HG03196 (cell line): ENCODE measurements at regions not wholly inside any gene's neighbourhood (a gene's known extent, or its start where the extent isn't known, plus 50 kb on each side); places are given as distances from the start of the nearest gene placed in this dataset.

Experiments used
- ATAC-seq: cut with Tn5 transposase; IDR thresholded peaks from one replicate; pipeline ENCODE4 v1.9.1; 2021; ENCODE audit not compliant: unreplicated experiment

DNA sequence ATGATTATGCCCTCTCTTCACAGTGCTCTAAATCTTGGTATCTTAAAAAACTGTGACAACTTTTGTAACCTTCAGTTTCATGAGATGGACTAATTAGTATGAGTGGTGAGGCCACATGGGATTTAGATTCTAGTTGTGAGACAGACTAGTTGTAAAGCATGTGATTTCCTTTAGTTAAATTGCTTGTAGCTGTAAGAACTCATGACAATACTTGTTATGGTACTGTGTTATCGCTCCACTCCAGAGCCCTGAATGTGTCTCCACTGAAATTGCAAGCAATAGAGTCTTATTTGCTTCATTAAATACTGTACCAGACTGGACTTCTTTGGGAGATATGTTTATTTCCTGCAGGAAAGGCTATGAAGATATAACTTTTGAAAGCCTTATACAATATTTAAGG lies 1198.3 kb upstream of the CDH6 start:
- ATAC-seq: no peak

DNA sequence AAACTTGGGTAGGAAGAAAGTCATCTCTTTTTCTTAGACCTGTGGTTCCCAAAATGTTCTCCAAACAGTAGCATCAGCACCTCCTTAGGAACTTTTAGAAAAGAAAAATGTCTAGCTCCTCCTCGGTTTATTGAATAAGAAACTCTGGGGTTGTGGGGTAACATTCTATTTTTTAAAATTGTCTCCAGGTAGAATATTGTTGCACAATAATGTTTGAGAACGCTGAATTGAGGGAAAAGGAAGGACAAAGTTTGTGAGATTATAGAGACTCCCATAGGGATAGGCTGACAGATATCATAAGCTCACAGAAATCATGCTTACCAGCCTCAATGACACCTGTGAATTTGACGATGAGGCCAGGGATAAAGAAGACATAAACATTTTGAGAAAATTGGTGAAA lies 1199.0 kb upstream of the CDH6 start:
- no peak for ATAC-seq

DNA sequence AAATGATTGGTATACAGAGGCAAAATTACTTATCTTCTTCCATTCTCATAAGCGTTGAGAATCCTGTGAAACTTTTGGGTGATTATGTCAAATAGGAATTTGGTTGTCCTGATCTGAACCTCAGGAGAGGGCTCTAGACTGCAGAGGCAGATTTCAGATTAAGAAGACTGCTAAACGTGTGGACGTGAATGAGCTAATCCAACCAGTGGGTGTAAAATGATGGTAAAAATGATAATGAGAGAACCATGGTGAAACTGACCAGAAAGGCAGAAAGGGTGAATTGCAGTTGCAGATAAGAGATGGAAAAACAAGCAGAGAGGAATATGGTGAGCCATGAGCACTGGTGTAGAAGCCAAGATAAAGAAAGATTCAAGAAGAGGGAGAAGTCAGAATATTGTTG lies 1200.2 kb upstream of the CDH6 start:
- ATAC-seq: no peak

DNA sequence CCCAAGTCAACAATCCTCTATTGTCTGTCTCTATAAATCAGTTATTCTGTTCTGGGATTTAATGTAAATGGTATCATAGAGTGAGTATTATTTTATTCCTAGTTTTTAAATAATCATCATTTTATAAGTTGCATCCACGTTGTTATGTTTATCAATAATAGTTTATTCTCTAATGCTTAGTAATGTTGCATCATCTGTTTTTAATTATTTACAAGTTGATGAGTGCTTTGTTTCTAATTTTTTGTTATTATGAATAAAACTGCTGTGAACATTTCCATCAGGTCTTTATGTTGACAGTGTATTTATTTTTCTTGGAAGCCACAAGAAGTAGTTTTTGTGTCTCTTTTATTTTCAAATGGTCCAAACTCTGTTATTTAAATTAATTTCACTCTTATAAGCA lies 1201.2 kb upstream of the CDH6 start:
- ATAC-seq: no peak

DNA sequence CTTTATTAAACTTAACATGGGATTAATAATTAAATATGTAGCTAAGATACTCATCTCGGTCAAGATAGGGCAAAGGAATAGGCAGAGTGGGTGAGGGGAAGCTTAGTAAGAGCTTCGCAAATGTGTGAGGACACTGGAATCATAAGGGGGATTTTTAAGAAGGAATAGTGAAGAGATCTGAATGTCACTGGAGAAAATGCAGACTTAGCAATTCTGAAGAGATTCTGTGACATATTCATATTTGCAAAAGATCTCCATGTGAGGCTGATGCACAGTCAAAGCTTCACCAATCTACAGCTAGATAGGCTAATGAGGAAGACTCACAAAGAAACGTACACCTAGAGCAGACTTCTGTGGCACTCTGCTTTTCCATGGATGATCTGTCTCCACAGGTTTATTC lies 1202.8 kb upstream of the CDH6 start:
- ATAC-seq: no peak

DNA sequence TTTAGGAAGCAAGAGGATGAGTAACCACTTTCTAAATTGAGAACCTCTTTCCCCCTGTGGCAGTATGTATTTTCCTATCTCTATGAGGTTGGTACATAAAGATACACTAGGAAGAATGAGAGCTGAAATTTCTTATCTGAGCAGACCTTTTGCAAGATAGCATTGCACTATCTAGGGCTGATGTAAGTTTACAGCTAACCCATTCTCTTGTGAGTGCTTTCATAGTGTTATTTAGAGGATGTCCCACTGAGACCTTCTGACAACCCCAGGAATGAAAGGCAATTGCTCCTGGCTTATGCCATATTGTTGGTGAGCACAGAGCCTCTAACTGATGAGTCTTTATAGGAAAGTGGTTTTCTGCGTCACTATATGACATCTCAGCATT lies 1209.3 kb upstream of the CDH6 start:
- no peak for ATAC-seq

DNA sequence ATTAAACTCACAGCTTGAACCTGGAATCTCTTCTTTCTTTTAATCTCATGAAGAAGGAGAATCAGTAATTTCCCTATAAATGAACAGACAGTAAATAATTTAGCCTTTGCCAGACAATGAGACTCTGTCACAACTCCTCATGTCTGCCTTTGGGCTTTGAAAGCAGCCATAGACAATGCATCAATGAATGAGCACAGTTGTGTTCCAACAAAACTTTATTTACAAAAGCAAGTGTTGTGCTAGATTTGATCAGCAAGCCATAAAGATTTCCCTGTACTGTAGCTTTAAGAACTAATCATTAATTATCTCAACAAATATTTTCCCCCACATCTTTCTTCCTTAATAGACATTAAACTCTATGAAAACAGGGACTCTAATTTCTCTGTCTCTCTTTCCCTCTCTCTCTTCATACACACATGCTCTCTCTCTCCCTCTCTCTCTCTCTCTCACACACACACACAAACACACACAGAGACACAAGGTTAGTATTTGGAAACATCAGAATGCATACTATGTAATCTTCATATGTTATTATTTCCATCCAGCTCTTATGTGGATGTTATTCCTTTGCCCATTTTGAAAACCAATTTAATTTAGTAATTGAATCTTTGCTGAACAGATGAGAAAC lies 1209.8 kb upstream of the CDH6 start:
- no peak for ATAC-seq

DNA sequence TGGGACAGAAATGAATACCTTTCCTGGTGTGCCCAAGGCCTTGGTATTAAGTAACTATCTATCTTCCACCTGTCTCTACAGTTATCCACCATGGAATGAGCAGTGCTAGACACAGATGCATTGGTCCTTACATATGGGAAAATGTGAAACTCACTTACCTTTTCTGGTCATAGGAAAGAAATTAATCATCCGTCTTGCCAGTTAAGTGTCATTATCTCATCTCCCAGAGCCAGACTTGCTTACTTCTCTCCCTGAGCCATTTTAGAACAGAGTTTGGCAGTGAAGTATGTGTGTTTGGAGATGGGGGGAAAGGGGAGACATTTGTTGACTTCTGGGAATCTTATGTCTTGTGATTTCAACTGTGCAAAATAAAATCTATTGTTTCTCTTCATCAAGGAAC lies 1211.0 kb upstream of the CDH6 start:
- ATAC-seq: no peak

DNA sequence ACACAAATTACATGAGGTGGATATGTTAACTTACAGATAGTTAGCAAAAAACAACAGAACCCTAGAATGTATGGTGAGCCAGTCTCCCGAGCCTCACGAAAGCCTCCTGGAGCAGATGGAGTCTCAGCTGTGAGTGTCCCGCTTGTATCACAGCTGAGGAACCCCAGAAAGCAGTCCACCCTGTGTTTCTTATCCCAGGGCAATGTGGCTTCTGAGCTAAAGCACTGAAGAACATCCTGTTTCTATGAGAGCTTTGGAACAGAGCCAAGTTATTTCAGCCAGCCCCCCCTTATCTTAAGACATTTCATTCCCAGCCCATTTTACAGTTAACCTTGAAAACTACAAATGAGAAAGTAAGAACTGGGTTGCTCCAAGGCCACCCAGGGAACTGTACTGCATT lies 1220.9 kb upstream of the CDH6 start:
- ATAC-seq: no peak

DNA sequence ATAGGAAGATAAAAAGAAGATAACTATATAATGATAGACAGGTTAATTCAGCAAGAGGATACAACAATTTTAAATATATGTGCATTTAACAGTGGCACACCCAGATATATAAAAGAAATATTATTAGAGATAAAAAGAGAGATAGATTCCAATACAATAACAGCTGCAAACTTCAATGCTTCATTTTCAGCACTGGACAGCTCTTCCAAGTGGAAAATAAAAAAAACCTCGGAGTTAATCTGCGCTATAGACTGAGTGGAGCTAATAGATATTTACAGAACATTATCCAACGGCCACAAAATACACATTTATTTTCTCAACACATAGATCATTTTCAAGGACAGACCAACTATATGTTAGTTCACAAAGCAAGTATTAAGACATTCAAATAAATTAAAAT lies 1229.5 kb upstream of the CDH6 start:
- ATAC-seq: no peak

DNA sequence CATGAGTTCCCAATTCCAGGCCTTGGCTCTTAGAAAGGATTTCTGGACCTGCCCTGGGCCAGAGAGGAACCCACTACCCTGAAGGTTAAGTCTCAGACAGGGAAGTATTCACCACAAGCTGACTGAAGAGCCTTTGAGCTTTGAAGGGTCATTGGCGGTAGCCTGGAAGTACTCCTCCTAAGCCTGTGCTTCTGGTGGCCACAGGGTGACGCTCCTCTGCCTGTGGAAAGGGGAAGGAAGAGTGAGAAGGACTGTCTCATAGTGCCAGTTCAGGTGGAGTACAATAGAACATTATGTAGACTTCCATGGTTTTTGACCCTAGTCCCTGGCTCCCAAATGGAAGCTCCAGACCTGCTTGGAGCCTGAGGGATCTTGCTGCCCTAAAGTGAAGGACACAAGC lies 1233.2 kb upstream of the CDH6 start:
- ATAC-seq: no peak

DNA sequence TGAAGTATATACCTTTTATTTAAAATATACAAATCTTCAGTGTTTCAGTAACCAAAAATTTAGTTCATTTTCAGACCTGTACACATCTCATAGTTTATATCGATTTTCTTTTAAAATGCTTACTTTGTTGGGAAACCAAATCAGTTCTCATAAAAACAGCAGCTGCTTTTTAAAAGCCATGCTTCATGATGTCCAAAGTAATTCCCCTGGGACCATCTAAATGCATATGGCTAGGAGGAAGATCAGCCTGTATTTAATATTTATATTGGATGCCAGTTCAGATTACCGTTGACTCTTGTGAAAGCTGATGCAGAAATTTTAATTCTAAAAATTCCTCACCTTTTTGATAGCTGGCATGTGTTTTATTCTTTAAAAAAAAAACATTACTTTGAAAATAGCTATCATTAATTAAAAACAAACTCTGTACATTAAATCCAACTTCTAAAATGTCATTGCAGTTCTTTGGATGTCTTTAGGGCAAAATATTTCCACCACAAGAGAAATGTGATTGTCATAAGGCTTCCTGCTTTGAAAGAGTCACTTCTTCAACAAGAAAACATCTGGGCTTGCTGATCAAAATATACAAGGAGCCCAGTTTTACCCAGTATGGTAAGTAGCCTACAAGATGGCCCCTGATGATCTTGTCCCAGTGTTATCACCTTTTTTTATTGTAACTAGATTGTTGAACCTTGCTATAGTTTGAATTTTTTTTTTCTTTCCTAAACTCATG lies 1242.9 kb upstream of the CDH6 start:
- no peak for ATAC-seq

DNA sequence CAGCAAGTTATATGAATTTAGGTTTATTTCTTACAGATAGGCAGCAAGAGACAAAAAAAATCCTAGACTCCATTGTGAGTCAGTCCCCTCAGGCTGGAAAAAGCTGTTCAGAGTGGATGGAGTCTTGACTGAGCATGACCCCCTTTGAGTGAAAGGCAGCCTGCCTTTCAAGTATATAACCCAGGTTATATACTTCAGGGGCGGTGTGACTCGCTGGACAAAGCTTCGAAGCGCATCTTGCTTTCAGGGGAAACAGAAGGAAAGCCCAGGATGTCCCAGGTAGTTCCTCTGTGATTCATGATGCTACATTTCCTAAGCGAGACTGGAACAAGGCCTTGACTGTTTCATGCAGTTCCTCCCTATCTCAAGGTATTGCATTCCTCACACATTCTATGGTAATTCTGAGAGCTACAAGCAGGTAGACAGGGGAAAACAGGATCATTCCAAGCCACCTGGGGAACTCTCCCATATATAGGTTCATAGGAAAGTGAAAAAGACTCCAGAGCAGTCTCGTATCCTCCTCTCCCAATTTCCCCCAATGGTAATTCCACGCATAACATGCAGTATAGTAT lies 1244.1 kb upstream of the CDH6 start:
- ATAC-seq: no peak

DNA sequence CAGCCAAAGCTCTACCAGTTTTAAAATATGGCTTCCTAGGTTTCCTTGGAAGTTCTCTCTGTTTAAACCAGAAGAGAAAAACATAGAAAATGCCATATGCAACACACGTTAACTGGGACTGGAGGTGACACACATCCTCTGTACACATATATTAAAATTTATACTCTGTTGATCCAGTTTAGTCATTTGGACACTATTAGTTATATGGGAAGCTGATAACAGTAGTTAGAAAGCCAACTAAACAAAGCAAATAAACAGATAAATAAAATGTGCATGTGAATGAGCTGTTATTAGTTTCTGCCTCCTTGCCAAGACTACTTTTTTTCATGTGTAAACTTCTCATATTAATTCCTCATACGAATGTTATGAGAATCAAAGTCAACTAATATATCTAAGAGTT lies 1249.2 kb upstream of the CDH6 start:
- ATAC-seq: no peak

DNA sequence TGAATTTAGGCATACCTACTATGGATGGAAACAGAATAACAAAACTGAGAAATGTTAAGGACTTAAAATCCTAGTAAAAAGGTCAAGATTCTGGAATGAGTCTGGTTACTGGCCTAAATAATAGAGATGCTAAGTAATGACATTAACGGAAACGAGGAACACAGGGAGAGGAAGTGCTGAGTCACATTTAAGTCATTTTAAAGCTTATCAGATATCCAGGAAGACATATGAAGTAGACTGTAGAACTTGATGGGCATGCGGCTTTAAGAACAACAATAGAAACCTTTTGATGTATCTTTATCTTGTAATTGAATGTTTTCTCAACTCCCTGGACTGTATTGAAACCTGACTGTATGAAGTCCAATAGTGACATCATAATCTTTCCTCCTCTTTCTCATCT lies 1251.4 kb upstream of the CDH6 start:
- ATAC-seq: no peak

DNA sequence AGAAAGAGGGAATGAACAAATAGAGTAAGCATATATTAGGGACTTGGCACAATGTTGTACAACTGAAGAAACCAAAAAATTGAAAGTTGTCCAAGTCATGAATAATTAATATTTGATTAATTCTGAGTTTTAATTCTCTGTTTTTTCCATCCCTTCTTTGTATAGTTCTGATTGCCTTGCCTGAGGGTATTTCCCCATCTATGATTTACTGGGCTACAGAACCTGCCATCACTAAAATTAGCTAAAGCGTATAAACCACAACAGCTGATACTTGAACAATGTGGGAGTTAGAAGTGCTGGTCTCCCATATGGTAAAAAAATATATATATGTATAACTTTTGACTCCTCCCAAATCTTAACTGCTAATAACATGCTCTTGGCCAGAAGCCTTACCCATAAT lies 1253.5 kb upstream of the CDH6 start:
- no peak for ATAC-seq

DNA sequence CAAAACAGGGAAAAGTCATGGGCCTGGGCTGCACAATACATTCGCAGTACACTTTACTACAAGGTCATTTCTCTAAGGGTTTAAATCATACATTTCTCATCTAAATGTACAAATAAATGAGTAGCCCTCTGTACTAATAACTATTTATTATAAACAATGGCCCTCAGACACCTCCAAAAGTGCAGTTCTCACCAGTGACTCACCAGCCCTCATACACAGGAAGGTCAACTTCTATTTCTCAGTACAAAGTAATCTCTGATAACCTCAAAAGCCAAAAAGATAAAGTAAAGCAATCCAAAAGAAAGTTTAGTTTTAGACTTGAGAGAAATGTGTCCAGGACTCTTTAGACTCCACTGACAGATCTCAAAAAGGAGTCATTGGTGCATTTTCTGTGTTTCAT lies 1258.1 kb upstream of the CDH6 start:
- no peak for ATAC-seq

DNA sequence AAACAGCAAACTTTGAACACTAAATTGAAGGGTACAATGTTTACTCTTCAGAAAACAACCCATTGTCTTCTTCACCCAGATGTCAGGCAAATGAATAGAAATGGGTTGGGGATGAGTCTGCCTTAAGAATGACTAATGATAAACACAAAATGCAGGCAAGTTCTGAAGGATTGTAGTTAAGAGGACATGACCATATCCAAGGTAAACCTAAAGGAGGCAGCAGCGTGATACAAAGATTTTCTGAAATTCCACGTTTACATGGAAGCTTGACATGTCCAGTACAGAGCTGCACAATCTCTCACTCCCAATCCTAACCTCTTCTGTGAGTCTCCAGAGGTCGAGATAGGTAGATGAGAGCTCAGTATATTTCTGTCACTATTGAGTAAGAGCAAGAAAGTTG lies 1263.2 kb upstream of the CDH6 start:
- no peak for ATAC-seq

DNA sequence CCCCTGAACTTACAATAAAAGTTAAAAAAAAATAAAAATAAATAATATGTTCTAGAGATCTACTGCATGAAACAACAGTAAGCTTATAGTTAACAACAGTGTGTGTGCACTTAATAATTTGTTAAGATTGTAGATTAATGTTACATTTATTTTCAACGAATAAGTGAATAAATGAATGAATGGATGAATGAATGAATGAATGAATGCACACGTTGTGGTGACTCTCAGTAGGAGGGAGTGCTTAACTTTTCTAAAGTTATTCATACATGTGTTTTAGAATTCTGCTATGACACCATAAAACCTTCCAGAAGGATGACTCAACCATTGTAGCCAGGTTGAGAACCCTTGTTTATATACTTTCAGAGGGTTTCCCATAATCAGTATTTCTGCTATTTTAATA lies 1269.4 kb upstream of the CDH6 start:
- no peak for ATAC-seq

DNA sequence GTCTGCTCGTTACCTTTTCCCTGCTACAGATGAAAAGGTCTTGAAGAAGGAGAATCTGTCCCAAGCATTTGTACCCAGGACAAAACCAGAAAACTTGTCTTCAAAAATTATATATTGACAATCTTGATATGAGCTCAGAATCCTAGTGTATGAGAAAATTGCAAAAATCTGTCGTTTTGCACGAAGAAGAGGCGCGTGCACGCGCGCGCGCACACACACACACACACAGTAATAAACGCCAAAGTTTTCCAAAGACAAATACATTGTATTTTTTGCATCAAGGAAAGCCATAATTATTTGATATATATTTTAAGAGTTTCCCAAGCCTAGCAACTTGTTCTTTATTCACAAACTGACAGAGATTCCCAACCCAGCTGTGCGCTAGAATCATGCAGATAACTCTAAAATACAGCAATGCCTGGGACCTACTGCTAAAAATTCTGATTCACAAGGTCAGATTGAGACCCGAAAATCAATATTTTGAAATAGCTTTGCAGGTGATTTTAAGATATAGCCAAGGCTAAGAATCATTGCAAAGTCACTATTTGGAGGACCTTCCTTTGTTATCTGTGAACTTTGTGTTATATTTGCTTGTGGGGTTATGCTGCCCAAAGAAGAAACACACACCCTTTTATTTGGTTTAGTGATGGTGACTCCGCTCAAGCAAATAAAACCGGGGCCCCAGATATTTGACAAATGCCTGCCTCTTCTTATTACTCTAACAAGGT lies 1287.7 kb upstream of the CDH6 start:
- no peak for ATAC-seq

DNA sequence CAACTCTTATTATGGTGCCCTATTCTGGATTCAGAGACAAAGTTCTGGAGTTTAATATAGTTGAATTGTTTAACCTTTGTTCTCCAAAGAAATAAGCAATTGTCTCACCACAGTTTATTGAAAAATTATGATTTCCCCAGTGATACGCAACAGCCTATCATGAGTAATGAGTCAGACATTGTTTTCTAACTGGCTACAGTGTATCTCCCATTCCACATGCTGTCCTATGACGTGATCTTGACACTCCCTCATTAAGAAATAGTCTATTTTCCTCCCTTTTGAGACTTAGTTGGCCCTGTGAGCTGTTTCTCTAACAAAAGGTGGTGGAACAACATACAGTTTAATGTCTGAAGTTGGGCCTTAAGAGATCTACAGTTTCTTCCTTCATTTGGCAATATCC lies 1290.6 kb upstream of the CDH6 start:
- ATAC-seq: no peak

DNA sequence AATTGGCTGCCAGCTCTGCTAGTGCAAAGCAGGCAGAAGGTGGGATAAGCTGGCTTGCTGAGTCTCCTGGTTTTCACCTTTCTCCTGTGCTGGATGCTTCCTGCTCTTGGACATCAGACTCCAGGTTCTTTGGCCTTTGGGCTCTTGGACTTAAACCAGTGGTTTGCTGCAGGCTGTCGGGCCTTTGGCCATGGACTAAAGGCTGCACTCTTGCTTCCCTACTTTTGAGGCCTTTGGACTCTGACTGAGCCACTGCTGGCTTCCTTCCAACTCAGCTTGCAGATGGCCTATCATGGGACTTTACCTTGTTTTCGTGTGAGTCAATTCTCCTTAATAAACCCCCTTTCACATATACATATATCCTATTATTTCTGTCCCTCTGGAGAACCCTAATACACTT lies 1293.9 kb upstream of the CDH6 start:
- no peak for ATAC-seq
